B cell (primary cell): ENCODE measurements at regions not wholly inside any gene's neighbourhood (a gene's known extent, or its start where the extent isn't known, plus 50 kb on each side); places are given as distances from the start of the nearest gene placed in this dataset.

Experiments
- CTCF ChIP-seq: fragments of 200-600 bp; IDR thresholded peaks from one replicate; pipeline ENCODE4 v1.8.0; 2022; ENCODE audit warnings: antibody characterized with exemption, mild to moderate bottlenecking
- EZH2 ChIP-seq: IDR thresholded peaks from 2 replicates; pipeline ENCODE4 v1.6.1; 2012; ENCODE audit warnings: borderline replicate concordance, low read depth, mild to moderate bottlenecking, moderate library complexity, low read length; ENCODE audit not compliant: insufficient read depth, poor library complexity, severe bottlenecking

DNA sequence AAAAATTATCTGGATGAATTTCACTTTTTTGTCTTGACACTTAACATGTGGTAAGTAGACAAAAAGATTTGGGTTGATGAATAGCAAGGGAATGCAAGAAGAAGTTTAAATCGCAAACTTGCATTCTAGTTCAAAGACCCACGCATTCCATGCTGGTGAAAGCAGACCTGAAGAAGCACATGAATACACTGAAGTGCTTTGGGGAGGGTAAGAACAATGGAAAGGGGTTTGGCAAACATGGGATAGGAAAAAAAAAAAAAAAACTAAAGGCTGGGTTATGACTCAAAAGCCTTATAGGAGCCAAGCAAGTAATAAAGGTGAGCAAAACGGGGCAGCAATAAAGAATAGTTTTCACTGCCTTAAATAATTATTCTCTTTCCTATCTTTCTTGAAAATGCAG is 450.2 kb downstream of the LMO4 start:
- TF ChIP-seq CTCF (no peak), EZH2 (no peak)
